Loucy (cell line): ENCODE measurements at regions not wholly inside any gene's neighbourhood (a gene's known extent, or its start where the extent isn't known, plus 50 kb on each side); places are given as distances from the start of the nearest gene placed in this dataset.

Source experiments
- H2AFZ ChIP-seq: fragments of 200-600 bp; sonication (generic); 2 replicates; pipeline ENCODE4 v1.6.0; 2016; ENCODE audit warnings: antibody characterized with exemption, mild to moderate bottlenecking, low read length, moderate library complexity
- H3F3A ChIP-seq: fragments of 200-600 bp; 2 replicates; pipeline ENCODE4 v1.6.0; 2016; ENCODE audit warnings: antibody characterized with exemption, low read depth, mild to moderate bottlenecking
- H3K27me3 ChIP-seq: fragments of 200-600 bp; sonication (generic); 2 replicates; pipeline ENCODE4 v1.6.1; 2014; ENCODE audit warnings: low read length, mild to moderate bottlenecking; ENCODE audit not compliant: insufficient read depth, poor library complexity, severe bottlenecking
- H3K36me3 ChIP-seq: fragments of 200-600 bp; sonication (generic); 2 replicates; pipeline ENCODE4 v1.6.1; 2016; ENCODE audit warnings: low read length; ENCODE audit not compliant: insufficient read depth
- H3K4me1 ChIP-seq: fragments of 200-600 bp; sonication (generic); 2 replicates; pipeline ENCODE4 v1.5.1; 2014; ENCODE audit warnings: low read length, mild to moderate bottlenecking; ENCODE audit not compliant: insufficient read depth, poor library complexity, severe bottlenecking
- H3K4me2 ChIP-seq: fragments of 200-600 bp; sonication (generic); 2 replicates; pipeline ENCODE4 v1.6.0; 2014; ENCODE audit warnings: antibody characterized with exemption, low read length, low read depth, mild to moderate bottlenecking; ENCODE audit not compliant: poor library complexity, severe bottlenecking
- H3K4me3 ChIP-seq: fragments of 200-600 bp; sonication (generic); 2 replicates; pipeline ENCODE4 v1.5.1; 2014; ENCODE audit warnings: low read length, mild to moderate bottlenecking, mixed read lengths; ENCODE audit not compliant: poor library complexity, severe bottlenecking
- H3K79me2 ChIP-seq: fragments of 200-600 bp; sonication (generic); 2 replicates; pipeline ENCODE4 v1.6.1; 2014; ENCODE audit warnings: low read length; ENCODE audit not compliant: insufficient read depth
- H3K9ac ChIP-seq: fragments of 200-600 bp; sonication (generic); 2 replicates; pipeline ENCODE4 v1.6.0; 2014; ENCODE audit warnings: mild to moderate bottlenecking, low read depth, low read length, moderate library complexity; ENCODE audit not compliant: poor library complexity, severe bottlenecking
- H3K9me2 ChIP-seq: fragments of 200-600 bp; sonication (generic); replicated peaks from 2 replicates; pipeline ENCODE4 v1.6.1; 2016; ENCODE audit warnings: low read depth, low read length, mixed read lengths
- H3K9me3 ChIP-seq: fragments of 200-600 bp; sonication (generic); 2 replicates; pipeline ENCODE4 v1.6.1; 2014; ENCODE audit warnings: mild to moderate bottlenecking, antibody characterized with exemption, low read length, low read depth; ENCODE audit not compliant: insufficient read depth
- H4K20me1 ChIP-seq: fragments of 200-600 bp; sonication (generic); 2 replicates; pipeline ENCODE4 v1.6.0; 2014; ENCODE audit warnings: antibody characterized with exemption, low read length, mild to moderate bottlenecking; ENCODE audit not compliant: insufficient read depth, poor library complexity, severe bottlenecking
- EZH2phosphoT487 ChIP-seq: fragments of 200-600 bp; IDR thresholded peaks from 2 replicates; pipeline ENCODE4 v1.6.1; 2018; ENCODE audit warnings: antibody characterized with exemption, mild to moderate bottlenecking, moderate library complexity, borderline replicate concordance
- TF ChIP-seq, protein P1 (sequence below): fragments of 200-600 bp; sonication (generic); conservative IDR thresholded peaks from 2 replicates; pipeline ENCODE4 v1.5.1; 2014; ENCODE audit warnings: mild to moderate bottlenecking, antibody characterized with exemption, low read length

GRCh38 chr12:131497966-131498365, 212.9 kb upstream of the SFSWAP start:
- no peaks in the 10 kb centered on the region for H3F3A ChIP-seq
- H3K9ac ChIP-seq: no peak overlapping the region
- no peaks in the 10 kb centered on the region for H4K20me1 ChIP-seq
- H3K9me3 ChIP-seq: no peaks in the 10 kb centered on the region
- no peak overlapping the region for H3K4me3 ChIP-seq
- H3K4me1 ChIP-seq: no peaks in the 10 kb centered on the region
- H3K4me2 ChIP-seq: no peak overlapping the region
- TF ChIP-seq, protein P1, sequence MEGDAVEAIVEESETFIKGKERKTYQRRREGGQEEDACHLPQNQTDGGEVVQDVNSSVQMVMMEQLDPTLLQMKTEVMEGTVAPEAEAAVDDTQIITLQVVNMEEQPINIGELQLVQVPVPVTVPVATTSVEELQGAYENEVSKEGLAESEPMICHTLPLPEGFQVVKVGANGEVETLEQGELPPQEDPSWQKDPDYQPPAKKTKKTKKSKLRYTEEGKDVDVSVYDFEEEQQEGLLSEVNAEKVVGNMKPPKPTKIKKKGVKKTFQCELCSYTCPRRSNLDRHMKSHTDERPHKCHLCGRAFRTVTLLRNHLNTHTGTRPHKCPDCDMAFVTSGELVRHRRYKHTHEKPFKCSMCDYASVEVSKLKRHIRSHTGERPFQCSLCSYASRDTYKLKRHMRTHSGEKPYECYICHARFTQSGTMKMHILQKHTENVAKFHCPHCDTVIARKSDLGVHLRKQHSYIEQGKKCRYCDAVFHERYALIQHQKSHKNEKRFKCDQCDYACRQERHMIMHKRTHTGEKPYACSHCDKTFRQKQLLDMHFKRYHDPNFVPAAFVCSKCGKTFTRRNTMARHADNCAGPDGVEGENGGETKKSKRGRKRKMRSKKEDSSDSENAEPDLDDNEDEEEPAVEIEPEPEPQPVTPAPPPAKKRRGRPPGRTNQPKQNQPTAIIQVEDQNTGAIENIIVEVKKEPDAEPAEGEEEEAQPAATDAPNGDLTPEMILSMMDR: no peak
- TF ChIP-seq EZH2phosphoT487: no peak
- H3K36me3 ChIP-seq: no peaks in the 10 kb centered on the region
- H3K9me2 ChIP-seq: no peaks in the 10 kb centered on the region
- H3K79me2 ChIP-seq: no peaks in the 10 kb centered on the region
- no peak overlapping the region for H2AFZ ChIP-seq
- no peaks in the 10 kb centered on the region for H3K27me3 ChIP-seq

- Histone ChIP-seq H3K9me2 (no peaks in the 10 kb centered on the region), H3K4me1 (no peaks in the 10 kb centered on the region), H3K4me2 (no peak overlapping the region), H3K9ac (no peak overlapping the region), H3K36me3 (no peaks in the 10 kb centered on the region), H2AFZ (no peak overlapping the region), H3K27me3 (no peaks in the 10 kb centered on the region), H3F3A (no peaks in the 10 kb centered on the region), H3K9me3 (no peaks in the 10 kb centered on the region), H3K4me3 (no peak overlapping the region), H4K20me1 (no peaks in the 10 kb centered on the region), H3K79me2 (no peaks in the 10 kb centered on the region)
- no peak for TF ChIP-seq EZH2phosphoT487
- TF ChIP-seq, protein P1: no peak
Observed at GRCh38 chr12:131499160-131499863, 211.6 kb upstream of the SFSWAP start.

DNA sequence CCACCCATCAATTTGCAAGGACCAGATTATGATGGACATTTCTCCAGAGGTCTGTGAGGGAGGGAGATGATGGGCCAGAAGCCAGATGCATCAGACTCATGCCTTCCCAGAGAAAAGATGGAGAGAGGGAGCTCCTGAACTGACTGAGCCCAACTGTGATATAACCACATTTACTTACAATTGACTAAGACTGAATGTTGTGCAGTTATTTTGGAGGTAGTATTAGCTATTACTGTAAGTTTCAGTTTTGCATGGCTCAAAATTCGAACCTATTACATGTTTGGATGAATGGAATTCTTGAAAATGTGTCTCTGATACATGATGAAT, 211.1 kb upstream of the SFSWAP start:
- Histone ChIP-seq H3K36me3 (no peaks in the 10 kb centered on the region), H3K79me2 (no peaks in the 10 kb centered on the region), H4K20me1 (no peaks in the 10 kb centered on the region), H3K4me3 (no peak overlapping the region), H3K9me2 (no peaks in the 10 kb centered on the region), H3K9ac (no peak overlapping the region), H3K27me3 (no peaks in the 10 kb centered on the region), H3K9me3 (no peaks in the 10 kb centered on the region), H3K4me1 (no peaks in the 10 kb centered on the region), H3F3A (no peaks in the 10 kb centered on the region), H3K4me2 (no peak overlapping the region), H2AFZ (no peak overlapping the region)
- TF ChIP-seq EZH2phosphoT487: no peak
- TF ChIP-seq, protein P1: no peak
